HG02973 (cell line): ENCODE measurements at regions not wholly inside any gene's neighbourhood (a gene's known extent, or its start where the extent isn't known, plus 50 kb on each side); places are given as distances from the start of the nearest gene placed in this dataset.
"Not testable (repeated sequence)": the region's sequence is repeated elsewhere in the genome, so short reads cannot be mapped to it uniquely, and the experiment has no call there.

Experiments
- ATAC-seq: cut with Tn5 transposase; IDR thresholded peaks from one replicate; pipeline ENCODE4 v1.9.1; 2021; ENCODE audit warnings: moderate library complexity; ENCODE audit not compliant: unreplicated experiment

GRCh38 chr9:95788021-95788420 is 87.5 kb upstream of the ERCC6L2 start:
- no peak for ATAC-seq

- no peak for ATAC-seq
Observed at GRCh38 chr9:95785209-95785608, 90.3 kb upstream of the ERCC6L2 start.

GRCh38 chr9:95784318-95784717 is 91.2 kb upstream of the ERCC6L2 start:
- ATAC-seq, result no peak

GRCh38 chr9:95783426-95783975 is 92.0 kb upstream of the ERCC6L2 start:
- no peak for ATAC-seq

- no peak for ATAC-seq
Observed at GRCh38 chr9:95780751-95781150, 94.7 kb upstream of the ERCC6L2 start.

- ATAC-seq, result no peak
Observed at GRCh38 chr9:95780121-95780520, 95.4 kb upstream of the ERCC6L2 start.

GRCh38 chr9:95779597-95779996 is 95.9 kb upstream of the ERCC6L2 start:
- ATAC-seq, result not testable (repeated sequence)

- ATAC-seq, result no peak
Observed at GRCh38 chr9:95778957-95779356, 96.5 kb upstream of the ERCC6L2 start.

- no peak for ATAC-seq
Observed at GRCh38 chr9:95777136-95777535, 98.4 kb upstream of the ERCC6L2 start.

- ATAC-seq, result no peak
Observed at GRCh38 chr9:95776176-95776575, 99.3 kb upstream of the ERCC6L2 start.

- no peak for ATAC-seq
Observed at GRCh38 chr9:95775191-95775590, 100.3 kb upstream of the ERCC6L2 start.

GRCh38 chr9:95773053-95773418 is 102.5 kb upstream of the ERCC6L2 start:
- no peak for ATAC-seq

GRCh38 chr9:95772320-95773052 is 103.0 kb upstream of the ERCC6L2 start:
- no peak for ATAC-seq

- ATAC-seq, result no peak
Observed at GRCh38 chr9:95771556-95772246, 103.8 kb upstream of the ERCC6L2 start.

GRCh38 chr9:95770653-95771131 is 104.8 kb upstream of the ERCC6L2 start:
- no peak for ATAC-seq

GRCh38 chr9:95769909-95770433 is 105.5 kb upstream of the ERCC6L2 start:
- no peak for ATAC-seq

- no peak for ATAC-seq
Observed at GRCh38 chr9:95769473-95769872, 106.0 kb upstream of the ERCC6L2 start.

- ATAC-seq, result no peak
Observed at GRCh38 chr9:95766906-95767305, 108.6 kb upstream of the ERCC6L2 start.

GRCh38 chr9:95764533-95765319 is 110.8 kb upstream of the ERCC6L2 start:
- no peak for ATAC-seq

- no peak for ATAC-seq
Observed at GRCh38 chr9:95763983-95764382, 111.5 kb upstream of the ERCC6L2 start.

- ATAC-seq, result no peak
Observed at GRCh38 chr9:95763006-95763405, 112.5 kb upstream of the ERCC6L2 start.
